K562 (cell line): ENCODE measurements at regions not wholly inside any gene's neighbourhood (a gene's known extent, or its start where the extent isn't known, plus 50 kb on each side); places are given as distances from the start of the nearest gene placed in this dataset.

Experiments
- ATAC-seq: fragments of 200-7000 bp; cut with Tn5 transposase; 3 replicates; pipeline ENCODE4 v1.9.1; 2020; ENCODE audit warnings: moderate library complexity
- BruUV-seq: library from RNA; stranded (reverse); fragments of 400-500 nt; replicated peaks from 2 replicates; lab custom pipeline; 2021; lab: Mats Ljungman, UMichigan
- CTCF ChIA-PET: fragments of 300-600 bp; formaldehyde crosslinking; extraction: SDS; loops from one replicate; lab custom pipeline; 2021; ENCODE audit warnings: low intra/inter-chr PET ratio; lab: Yijun Ruan, JAX
- POLR2A ChIA-PET: fragments of 300-600, 350-650 bp; sonication (Branson Sonifier 250); formaldehyde crosslinking; extraction: SDS; loops from one replicate; lab custom pipeline; 2021; ENCODE audit warnings: antibody characterized with exemption, inconsistent platforms; lab: Yijun Ruan, JAX
- DNase-seq, 4 experiments: peaks; one replicate each; pipeline versions ENCODE4 v3.0.0 to v3.0.0-alpha.2; 2011 to 2018; ENCODE audit warnings: low spot score in 3 of 4, mixed read lengths in 3 of 4; ENCODE audit errors: extremely low read depth in 1 of 4
- FAIRE-seq: peaks from 2 replicates; lab custom pipeline; 2011; peaks lifted over from hg19 to GRCh38; lab: Jason Lieb, UNC
- H2AFZ ChIP-seq: 2 replicates; pipeline ENCODE4 v1.6.0; 2011; ENCODE audit warnings: low read depth, low read length, control low read depth, inconsistent platforms
- H3K27ac ChIP-seq: fragments of 200-600 bp; 3 replicates; pipeline ENCODE4 v1.8.0; 2011; ENCODE audit warnings: low read depth, mild to moderate bottlenecking, control low read depth, inconsistent platforms, low read length, moderate library complexity, mixed read lengths; ENCODE audit errors: extremely low read depth
- H3K27me3 ChIP-seq, 2 experiments: fragments of 300-600 bp in 1 of 2; 2 replicates in 1 of 2; 3 replicates in 1 of 2; pipeline versions ENCODE4 v1.6.0 to v1.8.0; 2011; ENCODE audit warnings: inconsistent platforms in 2 of 2, low read length in 2 of 2, mild to moderate bottlenecking in 1 of 2, mixed read lengths in 1 of 2, moderate library complexity in 1 of 2; ENCODE audit not compliant: control insufficient read depth in 2 of 2, insufficient read depth in 2 of 2
- H3K36me3 ChIP-seq: fragments of 300-600 bp; 3 replicates; pipeline ENCODE4 v1.8.0; 2011; ENCODE audit warnings: mild to moderate bottlenecking, low read length, inconsistent platforms; ENCODE audit not compliant: control insufficient read depth, insufficient read depth
- H3K4me1 ChIP-seq, 2 experiments: fragments of 200-600 bp in 1 of 2; replicated peaks in 1 of 2; 2 replicates in 1 of 2; 3 replicates in 1 of 2; pipeline versions ENCODE4 v1.5.1 to v1.8.0; 2011; ENCODE audit warnings: inconsistent platforms in 2 of 2, low read length in 2 of 2, mild to moderate bottlenecking in 1 of 2, mixed read lengths in 1 of 2, moderate library complexity in 1 of 2; ENCODE audit not compliant: control insufficient read depth in 2 of 2, insufficient read depth in 2 of 2
- H3K4me2 ChIP-seq: 2 replicates; pipeline ENCODE4 v1.6.1; 2011; ENCODE audit warnings: low read length, control low read depth, inconsistent platforms, mixed read lengths; ENCODE audit not compliant: insufficient read depth
- H3K4me3 ChIP-seq: fragments of 200-600 bp; sonication (generic), shearing (Covaris generic); 2 replicates; pipeline ENCODE4 v1.5.1; 2016; ENCODE audit warnings: control low read depth, inconsistent platforms
- H3K79me2 ChIP-seq: fragments of 200-600 bp; 3 replicates; pipeline ENCODE4 v1.8.0; 2011; ENCODE audit warnings: low read length, inconsistent platforms; ENCODE audit not compliant: control insufficient read depth, insufficient read depth
- H3K9ac ChIP-seq, 2 experiments: 2 replicates each; pipeline versions ENCODE4 v1.6.0 to v1.6.1; 2011; ENCODE audit warnings: low read depth in 2 of 2, low read length in 2 of 2, control low read depth in 1 of 2, inconsistent platforms in 1 of 2, mild to moderate bottlenecking in 1 of 2, mixed read lengths in 1 of 2; ENCODE audit not compliant: insufficient read depth in 1 of 2
- H3K9me1 ChIP-seq: one replicate; pipeline ENCODE4 v1.6.0; 2011; ENCODE audit warnings: inconsistent platforms, mild to moderate bottlenecking, low read length, moderate library complexity; ENCODE audit not compliant: control insufficient read depth, insufficient read depth
- H3K9me3 ChIP-seq: replicated peaks from 2 replicates; pipeline ENCODE4 v1.5.1; 2011; ENCODE audit warnings: low read depth, low read length, inconsistent platforms; ENCODE audit not compliant: control insufficient read depth, insufficient read depth
- H4K20me1 ChIP-seq: replicated peaks from 2 replicates; pipeline ENCODE4 v1.6.1; 2011; ENCODE audit warnings: low read length, inconsistent platforms, mixed read lengths; ENCODE audit not compliant: control insufficient read depth, insufficient read depth
- ARNT ChIP-seq, 2 experiments: fragments of 450-650 bp; IDR thresholded peaks; 2 replicates each; pipeline ENCODE4 v1.6.1; 2016; ENCODE audit warnings: mild to moderate bottlenecking in 1 of 2
- EWSR1 ChIP-seq: fragments of 450-650 bp; IDR thresholded peaks from 2 replicates; pipeline ENCODE4 v1.6.1; 2018; ENCODE audit warnings: borderline replicate concordance, mild to moderate bottlenecking, low read depth, moderate library complexity; ENCODE audit not compliant: partially characterized antibody
- HDAC8 ChIP-seq: fragments of 450-650 bp; IDR thresholded peaks from 2 replicates; pipeline ENCODE4 v1.6.1; 2016; ENCODE audit warnings: mild to moderate bottlenecking, missing genetic modification characterization, moderate library complexity, missing compliant biosample characterization
- HNRNPLL ChIP-seq: fragments of 200-400 bp; formaldehyde crosslinking; IDR thresholded peaks from 2 replicates; pipeline ENCODE4 v1.6.1; 2017; ENCODE audit warnings: low read length, low read depth, mild to moderate bottlenecking; ENCODE audit not compliant: poor library complexity, severe bottlenecking
- MCM3 ChIP-seq: fragments of 450-650 bp; IDR thresholded peaks from 2 replicates; pipeline ENCODE4 v1.6.1; 2016
- PYGO2 ChIP-seq: fragments of 450-650 bp; IDR thresholded peaks from 2 replicates; pipeline ENCODE4 v1.6.1; 2016; ENCODE audit warnings: mild to moderate bottlenecking, missing genetic modification characterization, moderate library complexity, missing compliant biosample characterization
- SRSF3 ChIP-seq: fragments of 200-400 bp; formaldehyde crosslinking; IDR thresholded peaks from 2 replicates; pipeline ENCODE4 v1.6.1; 2016; ENCODE audit warnings: mild to moderate bottlenecking, low read length, moderate library complexity; ENCODE audit not compliant: insufficient read depth
- TCF3 ChIP-seq: sonication (generic); formaldehyde crosslinking; IDR thresholded peaks from 2 replicates; pipeline ENCODE4 v1.4.0; 2020; ENCODE audit warnings: mild to moderate bottlenecking, missing genetic modification reagents
- ZBTB26 ChIP-seq: fragments of 450-650 bp; formaldehyde crosslinking; IDR thresholded peaks from 2 replicates; pipeline ENCODE4 v1.4.0; 2022; ENCODE audit warnings: missing genetic modification characterization
- ZBTB7A ChIP-seq: IDR thresholded peaks from 2 replicates; pipeline ENCODE4 v1.6.1; 2011; ENCODE audit warnings: low read depth, mild to moderate bottlenecking, low read length, moderate library complexity, borderline replicate concordance; ENCODE audit not compliant: control insufficient read depth
- ZFP36 ChIP-seq: fragments of 150-350 bp; IDR thresholded peaks from 2 replicates; pipeline ENCODE4 v1.6.1; 2018; ENCODE audit warnings: low read length, low read depth; ENCODE audit not compliant: partially characterized antibody
- ZNF134 ChIP-seq: fragments of 250-450 bp; sonication (Bioruptor Pico); conservative IDR thresholded peaks from 2 replicates; pipeline ENCODE4 v1.4.0; 2020
- WGBS: fragments of 100-300 bp; shearing (Covaris generic); methylation state at CpG from one replicate; pipeline ENCODE4 v1.1.6; 2016; ENCODE audit warnings: low coverage, mixed read lengths; ENCODE audit not compliant: insufficient coverage; ENCODE audit errors: missing lambda C conversion rate; 5-methylcytosine and 5-hydroxymethylcytosine counted together
- in situ Hi-C: fragments of 300-500 bp; cut with MboI; formaldehyde crosslinking; loops from 4 replicates; pipeline ENCODE4 v1.15.0; 2018; ENCODE audit warnings: inconsistent platforms, mixed read lengths
- intact Hi-C: fragments of 100-400 bp; cut with micrococcal nuclease; formaldehyde crosslinking; loops from 2 replicates; pipeline ENCODE4 v1.14.2; 2022
- TF ChIP-seq, protein P1 (sequence below): fragments of 250-450 bp; sonication (Bioruptor Pico); IDR thresholded peaks from 2 replicates; pipeline ENCODE4 v1.4.0; 2020; ENCODE audit warnings: mild to moderate bottlenecking, moderate library complexity, borderline replicate concordance
- TF ChIP-seq, protein P2 (sequence below), 2 experiments: fragments of 450-650 bp in 1 of 2; sonication (generic) in 1 of 2; formaldehyde crosslinking; conservative IDR thresholded peaks; 2 replicates each; pipeline versions ENCODE4 v1.4.0 to v1.8.1; 2020 to 2022; ENCODE audit warnings: mild to moderate bottlenecking in 1 of 2, missing genetic modification reagents in 1 of 2
- TF ChIP-seq, protein P3 (sequence below): sonication (generic); formaldehyde crosslinking; IDR thresholded peaks from 2 replicates; pipeline ENCODE4 v1.9.0; 2022; ENCODE audit warnings: mild to moderate bottlenecking, missing genetic modification reagents

- TF ChIP-seq, protein P1, sequence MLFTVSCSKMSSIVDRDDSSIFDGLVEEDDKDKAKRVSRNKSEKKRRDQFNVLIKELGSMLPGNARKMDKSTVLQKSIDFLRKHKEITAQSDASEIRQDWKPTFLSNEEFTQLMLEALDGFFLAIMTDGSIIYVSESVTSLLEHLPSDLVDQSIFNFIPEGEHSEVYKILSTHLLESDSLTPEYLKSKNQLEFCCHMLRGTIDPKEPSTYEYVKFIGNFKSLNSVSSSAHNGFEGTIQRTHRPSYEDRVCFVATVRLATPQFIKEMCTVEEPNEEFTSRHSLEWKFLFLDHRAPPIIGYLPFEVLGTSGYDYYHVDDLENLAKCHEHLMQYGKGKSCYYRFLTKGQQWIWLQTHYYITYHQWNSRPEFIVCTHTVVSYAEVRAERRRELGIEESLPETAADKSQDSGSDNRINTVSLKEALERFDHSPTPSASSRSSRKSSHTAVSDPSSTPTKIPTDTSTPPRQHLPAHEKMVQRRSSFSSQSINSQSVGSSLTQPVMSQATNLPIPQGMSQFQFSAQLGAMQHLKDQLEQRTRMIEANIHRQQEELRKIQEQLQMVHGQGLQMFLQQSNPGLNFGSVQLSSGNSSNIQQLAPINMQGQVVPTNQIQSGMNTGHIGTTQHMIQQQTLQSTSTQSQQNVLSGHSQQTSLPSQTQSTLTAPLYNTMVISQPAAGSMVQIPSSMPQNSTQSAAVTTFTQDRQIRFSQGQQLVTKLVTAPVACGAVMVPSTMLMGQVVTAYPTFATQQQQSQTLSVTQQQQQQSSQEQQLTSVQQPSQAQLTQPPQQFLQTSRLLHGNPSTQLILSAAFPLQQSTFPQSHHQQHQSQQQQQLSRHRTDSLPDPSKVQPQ (CRISPR knock-in tag), result no peak
- TF ChIP-seq, protein P2, sequence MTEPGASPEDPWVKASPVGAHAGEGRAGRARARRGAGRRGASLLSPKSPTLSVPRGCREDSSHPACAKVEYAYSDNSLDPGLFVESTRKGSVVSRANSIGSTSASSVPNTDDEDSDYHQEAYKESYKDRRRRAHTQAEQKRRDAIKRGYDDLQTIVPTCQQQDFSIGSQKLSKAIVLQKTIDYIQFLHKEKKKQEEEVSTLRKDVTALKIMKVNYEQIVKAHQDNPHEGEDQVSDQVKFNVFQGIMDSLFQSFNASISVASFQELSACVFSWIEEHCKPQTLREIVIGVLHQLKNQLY (CRISPR knock-in tag; conservative IDR thresholded peaks at IDR 0.05), result no peak
- TF ChIP-seq SRSF3 (no peak), TCF3 (no peak), PYGO2 (tag) (no peak)
Measured at GRCh38 chr17:72205357-72205756, 84.5 kb downstream of the SOX9 start (continued).

DNA sequence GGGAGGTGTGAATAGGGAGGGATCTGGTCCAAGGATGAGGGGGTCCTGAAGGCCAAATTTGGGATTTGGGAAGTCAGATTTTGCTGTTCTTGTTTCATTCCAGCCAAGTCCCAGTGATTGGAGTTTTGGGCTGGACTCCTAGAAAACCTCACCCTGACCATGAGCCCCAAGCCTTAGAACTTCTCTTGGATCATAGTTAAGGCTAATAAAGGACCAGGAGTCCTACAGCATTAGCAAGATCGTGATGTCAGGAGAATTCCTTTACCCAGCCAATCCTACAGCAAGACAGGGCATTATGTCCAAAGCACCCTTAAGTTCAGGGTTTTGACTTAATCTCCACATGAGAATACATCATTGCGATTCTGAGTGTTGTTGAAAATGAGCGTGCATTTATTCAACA lies 85.0 kb downstream of the SOX9 start:
- Histone ChIP-seq H3K9me1 (no peaks in the 10 kb centered on the region), H3K36me3 (no peaks in the 10 kb centered on the region), H3K9me3 (no peaks in the 10 kb centered on the region), H3K4me2 (no peak overlapping the region), H3K27me3 (no peaks in the 10 kb centered on the region), H2AFZ (no peak overlapping the region), H3K4me3 (no peak overlapping the region), H3K27ac (no peak overlapping the region), H3K4me1 (no peaks in the 10 kb centered on the region), H3K9ac (no peak overlapping the region), H4K20me1 (no peaks in the 10 kb centered on the region), H3K79me2 (no peaks in the 10 kb centered on the region)
- in situ Hi-C loops, result no loop called here
- DNase-seq, result no peak
- 2% methylated on average over 3 of the region's 3 CpGs for WGBS
- intact Hi-C loops, result no loop called here
- POLR2A ChIA-PET, result no interaction called here
- no peak for FAIRE-seq
- CTCF ChIA-PET, result no interaction called here
- no TSS peak for BruUV-seq
- no peak for ATAC-seq
- TF ChIP-seq SRSF3, result no peak
- no peak for TF ChIP-seq ZNF134 (CRISPR knock-in tag)
- TF ChIP-seq ARNT (IDR thresholded peaks at IDR 0.05), result no peak
- TF ChIP-seq ZFP36, result no peak
- TF ChIP-seq ZBTB7A, result no peak
- TF ChIP-seq, protein P3, sequence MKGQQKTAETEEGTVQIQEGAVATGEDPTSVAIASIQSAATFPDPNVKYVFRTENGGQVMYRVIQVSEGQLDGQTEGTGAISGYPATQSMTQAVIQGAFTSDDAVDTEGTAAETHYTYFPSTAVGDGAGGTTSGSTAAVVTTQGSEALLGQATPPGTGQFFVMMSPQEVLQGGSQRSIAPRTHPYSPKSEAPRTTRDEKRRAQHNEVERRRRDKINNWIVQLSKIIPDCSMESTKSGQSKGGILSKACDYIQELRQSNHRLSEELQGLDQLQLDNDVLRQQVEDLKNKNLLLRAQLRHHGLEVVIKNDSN (CRISPR knock-in tag), result no peak
- TF ChIP-seq HDAC8 (tag), result no peak
- TF ChIP-seq MCM3, result no peak
- TF ChIP-seq EWSR1, result no peak
- no peak for TF ChIP-seq ZBTB26 (CRISPR knock-in tag)
- no peak for TF ChIP-seq HNRNPLL
